Embryonic facial prominence (tissue), 1 donor: ENCODE measurements at regions not wholly inside any gene's neighbourhood (a gene's known extent, or its start where the extent isn't known, plus 50 kb on each side); places are given as distances from the start of the nearest gene placed in this dataset.
"Not testable (repeated sequence)": the region's sequence is repeated elsewhere in the genome, so short reads cannot be mapped to it uniquely, and the experiment has no call there.

Source experiments
- DNase-seq: peaks from one replicate; pipeline ENCODE4 v3.0.0-alpha.2; 2016; ENCODE audit errors: extremely low spot score

DNA sequence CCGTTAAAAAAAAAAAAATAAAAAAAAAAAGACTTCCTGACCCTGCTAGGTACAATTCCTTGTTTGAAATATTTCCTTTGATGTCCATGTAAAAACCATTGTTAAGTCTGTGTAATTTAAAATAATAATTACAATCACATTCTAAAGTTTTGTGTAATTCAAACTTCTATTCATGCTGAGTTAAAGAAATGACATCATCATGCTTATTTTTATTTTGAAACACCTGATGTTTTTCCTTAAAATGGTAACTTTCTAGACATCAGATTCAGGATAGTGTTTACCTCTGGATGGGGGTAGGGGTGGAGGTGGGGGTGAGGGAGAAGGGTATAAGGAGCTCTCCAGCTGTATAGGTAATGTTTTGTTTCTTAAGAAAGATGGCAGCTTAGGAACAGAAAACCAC, 92.8 kb downstream of the ADCYAP1 start:
- no peak for DNase-seq

DNA sequence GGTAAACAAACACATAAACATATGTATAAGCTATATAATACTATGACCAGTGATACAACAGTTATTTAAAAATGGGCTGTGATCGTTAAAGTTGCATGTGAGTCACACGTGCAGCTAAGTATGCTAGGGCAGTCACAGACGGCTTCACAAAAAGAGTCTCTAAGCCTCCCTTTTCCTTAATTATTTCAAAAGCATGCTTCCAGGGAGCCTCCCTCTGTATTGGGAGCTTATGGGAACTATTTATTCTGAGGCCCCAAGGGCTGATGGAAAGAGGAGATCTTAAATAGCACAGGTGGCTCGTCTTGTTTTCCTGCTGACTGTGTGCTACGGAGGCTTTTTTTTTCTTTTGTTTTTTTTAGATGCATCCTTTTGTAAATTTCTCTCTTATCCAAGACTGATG, 94.3 kb downstream of the ADCYAP1 start:
- DNase-seq, result no peak

DNA sequence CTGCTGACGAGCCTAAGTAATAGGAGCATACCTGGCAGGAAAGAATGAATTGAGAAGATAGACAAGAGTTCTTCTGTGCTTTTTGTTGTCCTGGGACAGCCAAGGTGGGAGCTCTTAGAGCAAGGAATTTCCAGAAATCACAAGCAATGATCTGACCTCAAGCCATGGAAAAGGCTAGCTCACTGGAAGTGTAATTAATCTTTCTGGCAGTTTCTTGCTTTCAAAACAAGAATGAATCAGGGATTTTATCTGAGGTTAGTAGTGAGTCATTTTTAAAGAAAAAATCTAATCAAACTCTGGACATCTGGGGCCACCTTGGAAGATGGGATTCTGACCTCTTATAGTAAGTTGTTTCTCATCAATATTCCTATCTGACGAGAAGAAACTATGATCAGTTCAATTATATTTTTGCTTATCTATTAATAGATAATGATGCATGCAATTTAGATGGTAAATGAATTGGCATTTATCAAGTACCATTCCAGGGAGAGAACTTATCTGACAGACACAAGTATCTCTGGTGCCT, 98.0 kb downstream of the ADCYAP1 start:
- DNase-seq, result no peak

DNA sequence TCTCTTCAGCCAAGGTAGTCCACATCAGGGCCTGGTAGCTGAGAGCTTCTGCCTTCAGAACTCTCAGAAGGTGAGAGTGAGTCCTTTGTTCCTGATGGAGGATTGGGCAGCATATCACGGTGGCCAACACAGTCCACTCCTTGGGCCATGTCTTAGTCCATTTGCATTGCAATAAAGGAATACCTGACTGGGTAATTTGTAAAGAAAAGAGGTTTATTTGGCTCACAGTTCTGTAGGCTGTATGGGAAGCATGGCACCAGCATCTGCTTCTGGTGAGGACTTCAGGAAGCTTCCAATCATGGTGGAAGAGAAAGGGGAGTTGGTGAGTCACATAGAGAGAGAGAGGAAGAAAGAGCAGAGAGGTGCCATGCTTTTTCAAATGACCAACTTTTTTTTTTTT, 98.8 kb downstream of the ADCYAP1 start:
- no peak for DNase-seq

DNA sequence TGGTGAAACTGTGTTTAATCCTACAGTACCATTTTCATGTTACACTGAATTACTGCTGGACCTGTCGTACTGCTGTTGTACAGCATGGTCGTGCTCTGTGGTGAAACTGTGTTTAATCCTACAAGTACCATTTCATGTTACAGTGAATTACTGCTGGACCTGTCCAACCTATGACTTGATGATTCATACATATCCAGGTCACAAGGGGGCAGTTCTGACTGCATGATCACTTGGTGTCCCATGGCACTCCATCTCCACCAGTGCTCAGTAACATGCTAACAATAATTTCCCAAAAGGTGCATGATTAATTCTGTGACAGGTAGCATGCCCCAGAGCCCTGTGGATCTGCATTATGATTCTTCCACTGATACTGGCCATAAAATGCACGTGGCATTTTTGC, 101.6 kb downstream of the ADCYAP1 start:
- DNase-seq, result no peak

DNA sequence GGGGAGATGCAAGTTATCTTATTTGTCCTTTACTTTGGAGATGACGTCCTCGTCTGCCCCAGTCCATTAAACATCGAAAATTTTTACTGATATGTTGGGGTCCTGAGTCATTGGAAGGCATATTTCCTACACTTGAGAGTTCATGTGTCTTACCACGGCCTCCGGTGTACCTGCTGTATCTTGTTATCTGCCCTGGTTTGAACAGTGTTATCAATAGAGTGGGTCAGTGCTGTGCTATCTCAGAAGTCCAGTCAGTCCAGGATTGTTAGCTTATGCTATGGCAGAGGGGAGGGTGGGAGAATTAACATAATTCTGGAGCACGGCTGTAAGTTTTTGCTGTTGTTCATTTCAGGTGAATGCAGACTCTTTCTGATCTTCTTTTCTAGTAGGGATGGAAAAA, 102.3 kb downstream of the ADCYAP1 start:
- no peak for DNase-seq

DNA sequence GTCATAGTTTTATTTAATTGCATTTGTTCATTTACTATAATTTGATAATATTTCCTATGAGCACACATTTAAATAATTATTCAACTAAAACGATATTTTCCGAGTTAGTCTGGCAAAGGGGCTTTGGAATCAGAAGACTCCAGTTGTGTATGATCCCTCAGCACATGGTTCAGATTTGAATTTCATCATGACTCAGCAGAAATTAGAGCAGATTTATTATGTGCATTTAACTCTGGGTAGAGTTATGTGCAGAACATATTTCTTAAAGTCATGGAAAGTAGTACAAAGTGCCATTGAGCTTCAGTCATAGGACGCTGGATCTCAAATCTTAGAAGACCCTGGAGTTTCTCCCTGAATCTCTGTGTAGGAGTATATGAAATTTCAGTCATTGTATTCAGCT, 106.7 kb downstream of the ADCYAP1 start:
- DNase-seq, result no peak

DNA sequence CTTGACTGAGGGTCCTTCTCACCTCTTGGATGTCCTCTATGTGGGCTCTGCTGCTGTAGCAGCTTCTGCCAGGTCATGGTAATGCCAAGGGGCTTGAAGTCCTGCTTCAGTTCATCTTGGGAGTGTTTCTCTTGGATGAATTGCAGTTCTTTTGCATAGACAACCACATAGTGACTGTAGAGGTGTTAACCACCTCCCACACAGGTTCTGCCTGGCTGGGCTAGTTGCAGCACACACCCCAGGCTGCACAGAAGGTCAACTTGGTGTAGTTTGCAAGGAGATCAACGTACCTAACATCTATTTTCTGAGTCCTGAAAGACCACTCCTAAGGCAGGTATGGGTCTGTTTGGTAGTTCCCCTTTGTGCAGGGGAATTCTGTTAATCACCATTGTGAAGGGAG, 108.1 kb downstream of the ADCYAP1 start:
- DNase-seq, result no peak

DNA sequence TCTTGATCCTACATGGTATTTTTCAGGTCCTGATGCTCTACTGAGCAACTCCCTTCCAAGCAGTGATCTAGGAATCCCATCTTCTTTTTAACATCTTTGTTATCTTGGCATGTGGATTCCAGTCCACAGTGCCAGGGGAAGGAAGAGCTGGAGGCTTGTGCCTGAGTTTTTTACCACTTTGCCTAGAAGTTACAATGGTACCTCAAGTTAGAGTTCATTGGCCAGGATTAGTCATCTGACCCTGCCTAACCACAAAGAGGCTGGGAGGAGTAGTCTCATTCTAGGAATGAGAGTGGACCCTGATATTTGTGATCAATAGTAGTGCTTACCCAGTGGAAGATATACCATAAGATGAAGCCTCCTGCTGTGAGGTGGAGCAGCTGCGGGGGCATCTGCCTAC, 109.3 kb downstream of the ADCYAP1 start:
- no peak for DNase-seq

DNA sequence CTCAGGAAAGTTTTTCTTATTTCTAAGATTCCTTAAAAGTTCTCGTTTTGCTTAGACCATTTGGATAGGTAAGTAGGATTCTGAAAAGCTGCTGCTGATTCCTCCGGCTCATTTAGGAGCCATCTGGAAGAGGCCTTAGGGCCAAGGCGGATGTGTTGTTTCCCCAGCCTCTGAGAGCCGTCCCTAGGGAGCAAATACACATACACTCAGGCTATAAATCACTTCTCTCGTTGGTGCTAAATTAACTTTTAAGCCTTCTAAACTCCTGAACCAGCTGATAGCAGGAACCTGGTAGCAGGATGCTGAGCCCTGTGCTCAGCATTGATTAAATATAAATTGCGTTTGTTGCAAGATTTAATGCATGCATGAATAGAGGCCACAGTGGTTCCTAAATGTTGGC, 109.8 kb downstream of the ADCYAP1 start:
- no peak for DNase-seq

DNA sequence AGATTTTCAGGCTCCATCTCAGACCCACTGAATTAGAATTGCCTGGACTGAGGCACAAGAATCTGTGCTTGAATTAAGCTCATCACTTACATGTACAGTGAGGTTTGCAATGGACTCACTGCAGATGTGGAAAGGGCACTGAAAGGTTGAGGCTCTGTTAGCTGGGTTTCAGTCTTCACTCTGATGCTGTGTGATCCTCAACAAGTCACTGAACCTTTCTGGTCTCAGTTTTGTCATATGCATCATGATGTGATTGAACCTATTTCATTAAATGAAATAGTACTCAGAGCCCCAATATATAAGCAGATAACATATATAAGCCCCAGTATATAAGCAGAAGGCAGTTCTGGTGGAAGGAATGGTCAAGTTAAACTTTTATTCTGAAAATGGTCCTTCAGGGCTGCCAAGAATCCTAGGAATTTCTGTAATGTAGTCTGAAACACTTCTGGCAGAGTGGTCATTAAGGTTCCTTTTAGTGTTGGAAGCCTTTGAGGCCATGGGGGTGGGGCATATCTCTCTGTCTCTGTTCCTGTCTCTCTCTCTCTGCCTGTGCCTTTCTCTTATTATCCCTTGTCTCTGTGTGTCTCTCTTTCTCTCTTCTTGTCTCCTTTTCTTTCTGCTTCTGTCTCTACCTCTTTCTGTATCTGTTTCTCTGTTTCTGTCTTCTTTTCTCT, 110.4 kb downstream of the ADCYAP1 start:
- DNase-seq, result no peak

DNA sequence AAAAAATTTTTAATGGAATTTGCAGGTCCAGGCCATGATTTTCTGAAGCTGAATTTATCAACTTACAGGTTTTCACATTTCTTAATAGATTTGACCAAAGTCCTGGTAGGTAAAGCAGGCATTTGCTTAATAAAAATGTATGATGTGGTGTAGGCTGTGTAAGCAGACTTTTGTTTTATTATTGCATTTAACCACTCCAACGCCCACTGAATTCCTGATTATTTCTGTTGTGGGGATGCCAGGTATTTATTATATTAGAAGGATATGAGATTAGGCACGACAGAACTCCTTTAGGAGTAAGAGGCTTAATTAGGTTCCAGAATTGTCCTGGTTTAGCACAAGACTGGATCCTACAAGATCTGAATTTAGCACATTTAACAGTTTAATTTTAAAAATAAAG, 111.1 kb downstream of the ADCYAP1 start:
- no peak for DNase-seq

DNA sequence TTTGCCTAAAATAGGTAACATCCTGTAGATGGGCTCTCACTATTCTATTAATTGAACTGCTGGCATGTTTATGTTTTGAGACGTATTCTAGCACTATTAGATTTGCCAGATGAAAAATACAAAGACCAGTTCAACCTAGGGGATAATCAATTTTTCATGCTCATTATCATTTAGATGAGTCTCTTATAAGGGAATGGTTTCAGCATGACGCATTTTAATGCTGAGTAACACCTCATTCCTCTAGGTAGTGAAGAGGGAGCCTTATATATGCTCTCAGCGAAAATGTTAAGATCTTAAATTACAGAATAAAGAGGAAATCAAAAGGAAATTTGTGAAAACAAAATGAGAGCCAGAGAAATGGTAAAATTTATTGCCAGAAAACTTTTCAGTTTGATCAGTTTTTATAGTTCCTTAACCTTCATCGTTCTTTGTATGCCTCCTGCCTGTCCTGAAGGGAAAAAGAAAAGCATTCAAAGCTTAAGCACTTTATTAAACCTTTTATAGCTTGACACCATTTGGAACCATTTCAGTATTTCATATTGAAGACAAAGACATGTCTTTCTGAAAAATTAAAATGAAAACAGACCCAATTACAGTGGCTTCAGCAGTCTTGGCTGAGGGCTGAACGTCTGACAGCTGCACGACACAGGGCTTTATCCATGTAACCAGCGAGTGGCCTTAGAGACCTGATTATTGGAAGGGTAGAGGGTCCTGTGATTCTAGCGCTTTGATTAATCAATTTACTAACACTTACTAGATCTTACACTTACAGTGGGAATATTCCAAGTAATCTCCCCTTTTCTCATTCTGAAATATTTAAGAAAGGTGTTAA, 112.8 kb downstream of the ADCYAP1 start:
- DNase-seq, result no peak

DNA sequence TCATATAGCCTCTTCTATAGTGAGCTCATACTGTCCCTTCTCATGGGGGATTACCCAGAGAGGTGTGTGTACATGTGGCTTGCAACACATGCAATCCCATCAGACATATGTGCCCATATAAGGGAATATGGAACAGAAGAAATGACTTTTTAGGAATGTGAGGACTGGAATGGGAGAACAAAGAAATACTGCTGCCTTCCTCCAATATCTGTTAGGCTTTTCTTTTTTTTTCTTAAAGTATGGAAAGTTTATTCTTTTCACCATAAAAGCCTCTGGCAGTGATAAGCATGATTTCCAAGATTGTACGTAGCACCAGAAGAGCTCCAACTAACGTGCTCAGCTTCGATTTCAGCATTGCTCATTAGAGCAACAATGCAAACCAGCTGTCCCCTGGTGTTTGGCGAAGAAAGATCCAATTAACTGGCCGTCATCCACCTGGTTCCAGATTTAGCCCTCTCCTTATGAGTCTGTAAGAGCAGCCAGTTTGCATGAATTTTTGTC, 113.6 kb downstream of the ADCYAP1 start:
- no peak for DNase-seq

DNA sequence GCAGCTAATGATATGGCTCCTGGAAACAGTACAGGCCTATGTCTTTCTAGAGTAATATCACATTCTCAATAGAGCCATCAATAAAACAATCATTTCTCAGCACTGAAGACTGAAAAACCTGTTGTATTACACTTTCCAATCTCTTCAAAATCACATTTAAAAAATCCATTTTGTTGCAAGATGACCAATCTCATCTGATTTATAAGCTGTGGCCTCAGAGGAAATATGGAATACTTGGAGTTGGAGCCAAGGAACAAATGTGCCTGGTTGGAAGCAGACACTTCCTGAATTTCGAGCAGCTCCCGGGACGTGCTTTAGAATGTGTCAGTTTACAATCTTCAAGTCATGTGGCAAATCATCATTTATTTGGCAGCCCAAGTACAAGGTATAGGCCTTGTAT, 114.5 kb downstream of the ADCYAP1 start:
- no peak for DNase-seq

DNA sequence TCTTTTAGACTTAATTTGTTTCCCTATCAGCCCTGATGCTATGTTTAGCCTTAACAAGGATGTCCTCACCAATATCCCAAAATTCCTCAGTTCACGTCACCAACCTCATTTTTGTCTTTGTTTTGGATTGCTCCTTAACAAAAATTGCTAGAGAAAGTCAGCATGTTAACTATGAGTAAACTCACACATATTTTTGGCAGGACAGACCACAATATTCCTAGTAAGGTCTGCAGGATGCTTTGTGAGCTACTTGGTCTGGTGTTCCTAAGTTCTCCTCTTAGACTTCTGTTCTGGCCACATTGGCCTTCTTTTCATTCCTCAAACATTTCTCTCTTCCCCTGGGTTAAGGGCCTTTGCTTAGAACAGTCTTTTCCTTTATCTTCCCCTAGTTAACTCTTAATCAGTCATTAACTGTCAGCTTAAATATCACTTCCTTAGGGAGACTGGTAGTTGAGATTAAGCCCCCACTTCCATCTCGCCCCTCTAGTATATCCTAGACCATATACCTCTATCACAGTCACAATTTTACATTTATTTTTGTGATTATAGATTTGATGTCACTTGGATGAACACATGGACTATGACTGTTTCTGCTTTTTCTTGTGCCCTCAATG, 116.2 kb downstream of the ADCYAP1 start:
- no peak for DNase-seq

DNA sequence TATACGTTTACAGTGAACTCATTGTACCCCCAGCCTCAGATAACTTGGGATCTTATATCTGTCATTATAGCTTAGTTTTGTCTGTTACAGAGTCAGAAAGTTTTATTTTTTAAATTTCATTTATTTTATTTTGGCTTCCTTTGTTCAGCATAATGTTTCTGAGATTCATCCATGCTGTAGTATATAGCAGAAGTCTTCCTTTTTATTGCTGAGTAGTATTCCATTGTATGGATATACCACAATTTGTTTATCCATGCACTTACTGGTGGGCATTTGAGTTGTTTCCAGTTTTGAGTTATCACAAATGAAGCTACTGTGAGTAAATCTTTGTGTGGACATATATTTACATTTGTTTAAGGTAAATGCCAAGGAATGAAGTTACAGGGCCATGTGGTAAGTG, 122.3 kb downstream of the ADCYAP1 start:
- no peak for DNase-seq

DNA sequence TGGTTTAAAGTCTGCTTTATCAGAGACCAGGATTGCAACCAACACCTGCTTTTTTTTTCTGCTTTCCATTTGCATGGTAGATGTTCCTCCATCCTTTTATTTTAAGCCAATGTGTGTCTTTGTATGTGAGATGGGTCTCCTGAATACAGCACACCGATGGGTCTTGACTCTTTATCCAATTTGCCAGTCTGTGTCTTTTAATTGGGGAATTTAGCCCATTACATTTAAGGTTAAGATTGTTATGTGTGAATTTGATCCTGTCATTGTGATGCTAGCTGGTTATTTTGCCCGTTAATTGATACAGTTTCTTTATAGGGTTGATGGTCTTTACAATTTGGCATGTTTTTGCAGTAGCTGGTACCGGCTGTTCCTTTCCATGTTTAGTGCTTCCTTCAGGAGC, 128.4 kb downstream of the ADCYAP1 start:
- not testable (repeated sequence) for DNase-seq

DNA sequence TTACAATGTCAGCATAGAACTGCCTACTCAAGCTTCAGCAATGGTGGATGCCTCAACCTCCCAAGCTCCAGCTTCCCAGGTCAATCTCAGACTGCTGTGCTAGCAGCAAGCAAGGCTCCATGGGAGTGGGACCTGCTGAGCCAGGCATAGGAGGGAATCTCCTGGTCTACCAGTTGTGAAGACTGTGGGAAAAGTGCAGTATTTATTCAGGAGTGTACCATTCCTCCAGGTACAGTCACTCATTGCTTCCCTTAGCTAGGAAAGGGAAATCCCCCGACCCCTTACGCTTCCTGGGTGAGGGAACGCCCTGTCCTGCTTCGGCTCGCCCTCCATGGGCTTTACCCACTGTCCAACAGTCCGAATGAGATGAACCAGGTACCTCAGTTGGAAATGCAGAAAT, 130.3 kb downstream of the ADCYAP1 start:
- DNase-seq, result no peak

DNA sequence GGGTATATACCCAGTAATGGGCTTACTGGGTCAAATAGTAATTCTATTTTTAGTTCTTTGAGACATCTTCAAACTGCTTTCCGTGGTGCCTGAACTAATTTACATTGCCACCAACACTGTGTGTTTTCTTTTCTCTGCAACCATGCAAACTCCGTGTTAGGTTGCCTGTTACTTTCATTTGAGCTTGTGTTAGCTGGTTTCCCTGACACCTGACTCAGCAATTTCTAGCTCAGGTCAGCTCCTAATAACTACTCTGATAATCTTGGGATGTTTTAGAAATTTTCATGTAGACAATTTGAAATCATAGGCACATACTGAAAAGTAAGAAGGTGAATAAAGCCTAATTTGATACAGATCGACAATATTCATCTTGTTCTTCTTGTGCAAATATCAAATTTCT, 132.3 kb downstream of the ADCYAP1 start:
- DNase-seq, result no peak

DNA sequence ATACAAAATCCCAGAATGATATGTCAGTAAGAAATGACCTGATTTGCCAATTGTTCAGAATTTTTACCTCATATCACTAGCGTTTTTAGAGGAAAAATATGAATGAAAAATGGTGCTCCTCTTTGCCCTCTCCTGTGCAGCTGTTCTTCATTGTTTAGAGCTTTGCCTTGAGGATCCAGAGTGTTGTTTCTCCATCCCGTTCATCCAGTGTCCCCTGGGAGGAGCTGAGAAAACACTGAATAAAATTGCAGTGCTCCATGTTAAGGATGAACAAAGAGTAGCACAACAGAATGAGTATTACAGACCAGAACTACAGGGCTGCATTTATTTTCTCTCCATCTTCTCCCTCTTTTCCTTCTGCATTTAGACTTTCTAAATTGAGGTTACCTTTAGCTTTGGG, 133.1 kb downstream of the ADCYAP1 start:
- DNase-seq, result no peak

DNA sequence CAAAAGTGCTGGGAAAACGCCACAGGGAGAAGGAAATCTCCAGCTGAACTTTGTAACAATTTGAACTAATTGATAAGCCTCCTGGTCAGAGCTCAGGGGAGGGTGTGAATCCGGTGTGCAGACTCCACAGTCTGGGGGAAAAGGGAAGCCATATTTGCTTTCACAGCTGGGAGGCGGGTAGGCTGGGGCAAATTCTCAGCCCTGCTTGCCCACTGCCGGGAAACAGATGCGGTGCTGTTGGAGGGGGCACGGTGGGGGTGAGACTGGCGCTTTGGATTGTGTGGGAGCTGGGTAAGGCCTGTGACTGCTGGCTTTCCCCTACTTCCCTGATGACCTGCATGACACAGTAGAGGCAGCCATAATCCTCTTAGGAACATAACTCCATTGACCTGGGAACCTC, 134.8 kb downstream of the ADCYAP1 start:
- no peak for DNase-seq

DNA sequence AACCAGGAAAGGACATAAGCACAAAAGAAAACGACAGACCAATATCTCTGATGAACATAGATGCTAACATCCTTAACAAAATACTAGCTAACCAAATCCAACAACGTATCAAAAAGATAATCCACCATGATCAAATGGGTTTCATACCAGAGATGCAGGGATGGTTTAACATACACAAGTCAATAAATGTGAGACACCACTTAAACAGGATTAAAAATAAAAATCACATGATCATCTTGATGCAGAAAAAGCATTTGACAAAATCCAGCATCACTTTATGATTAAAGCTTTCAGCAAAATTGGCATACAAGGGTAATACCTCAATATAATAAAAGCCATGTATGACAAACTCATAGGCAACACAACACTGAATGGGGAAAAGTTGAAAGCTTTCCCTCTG, 138.4 kb downstream of the ADCYAP1 start:
- not testable (repeated sequence) for DNase-seq
